GM12872 (cell line): ENCODE measurements at regions not wholly inside any gene's neighbourhood (a gene's known extent, or its start where the extent isn't known, plus 50 kb on each side); places are given as distances from the start of the nearest gene placed in this dataset.

Experiments
- CTCF ChIP-seq: IDR thresholded peaks from 3 replicates; pipeline ENCODE4 v1.5.1; 2011; ENCODE audit warnings: low read depth, mild to moderate bottlenecking, low read length, moderate library complexity; ENCODE audit not compliant: insufficient read depth

GRCh38 chrX:46029777-46030176 is 515.4 kb downstream of the ZNF674 start:
- TF ChIP-seq CTCF = no peak

- no peak for TF ChIP-seq CTCF
Measured at GRCh38 chrX:46016296-46016695, 528.9 kb downstream of the ZNF674 start.

- no peak for TF ChIP-seq CTCF
Measured at GRCh38 chrX:46015653-46016052, 529.6 kb downstream of the ZNF674 start.

- TF ChIP-seq CTCF = no peak
Measured at GRCh38 chrX:45992402-45993123, 552.7 kb downstream of the ZNF674 start.

GRCh38 chrX:45986971-45987370 is 558.2 kb downstream of the ZNF674 start:
- TF ChIP-seq CTCF = no peak

- TF ChIP-seq CTCF = no peak
Measured at GRCh38 chrX:45986081-45986480, 559.1 kb downstream of the ZNF674 start.

GRCh38 chrX:45980726-45981125 is 564.5 kb downstream of the ZNF674 start:
- TF ChIP-seq CTCF = no peak

- no peak for TF ChIP-seq CTCF
Measured at GRCh38 chrX:45975633-45976032, 569.6 kb downstream of the ZNF674 start.
